ENCODE measurements at regions not wholly inside any gene's neighbourhood (a gene's known extent, or its start where the extent isn't known, plus 50 kb on each side); places are given as distances from the start of the nearest gene placed in this dataset.

GRCh38 chr16:21501869-21502667 lies 97.3 kb upstream of the METTL9 start (continued):
- TF ChIP-seq POLR2B (IDR thresholded peaks at IDR 0.05; ENCODE audit: low read depth, partially characterized antibody) (peak; percentile 58), ZNF717 (CRISPR knock-in tag; IDR thresholded peaks at IDR 0.05) (no peak), CTBP1 (IDR thresholded peaks at IDR 0.05; ENCODE audit: borderline replicate concordance) (peak; percentile 70), POLR2AphosphoS5 (IDR thresholded peaks at IDR 0.05; ENCODE audit: control insufficient read depth, insufficient read depth, low read depth, low read length) (peak; percentile 86), JUND (IDR thresholded peaks at IDR 0.05; ENCODE audit: borderline replicate concordance, low read depth, low read length) (peak; percentile 8; the same call in 1 of the 2 replicates), JUND (tag; IDR thresholded peaks at IDR 0.05; ENCODE audit: borderline replicate concordance, low read depth, low read length) (no peak), KDM2B (CRISPR knock-in tag; IDR thresholded peaks at IDR 0.05) (no peak), PML (IDR thresholded peaks at IDR 0.05; ENCODE audit: low read length) (0 out of 2 replicates have a peak, but pooled peaks have one; percentile 39), POLR2G (IDR thresholded peaks at IDR 0.05; ENCODE audit: low read depth, low read length) (peak; percentile 88), SIX5 (IDR thresholded peaks at IDR 0.05; ENCODE audit: borderline replicate concordance in 1 of 2, insufficient read depth in 1 of 2, low read depth in 1 of 2, low read length in 2 of 2) (no peak), GTF2F1 (IDR thresholded peaks at IDR 0.05; ENCODE audit: low read depth, low read length) (no peak), RNF2 (IDR thresholded peaks at IDR 0.05) (no peak), ELF4 (CRISPR knock-in tag; IDR thresholded peaks at IDR 0.05) (no peak), L3MBTL2 (IDR thresholded peaks at IDR 0.05) (peak; percentile 43; the same call in 1 of the 2 replicates), HNRNPLL (IDR thresholded peaks at IDR 0.05; ENCODE audit: low read depth, low read length, poor library complexity, severe bottlenecking) (peak; percentile 35), FOXA3 (CRISPR knock-in tag; conservative IDR thresholded peaks at IDR 0.05 in 1 of 2, IDR thresholded peaks at IDR 0.05 in 1 of 2) (peak in 1 of 2 experiments; percentile 39; a peak in 1 of 4 replicates), MNT (conservative IDR thresholded peaks at IDR 0.05) (peak; percentile 24 to 79; a peak in 2 of 4 replicates), ZNF263 (CRISPR knock-in tag; IDR thresholded peaks at IDR 0.05; ENCODE audit: borderline replicate concordance) (peak; percentile 73; the same call in 1 of the 2 replicates)
- TF ChIP-seq, protein P1, sequence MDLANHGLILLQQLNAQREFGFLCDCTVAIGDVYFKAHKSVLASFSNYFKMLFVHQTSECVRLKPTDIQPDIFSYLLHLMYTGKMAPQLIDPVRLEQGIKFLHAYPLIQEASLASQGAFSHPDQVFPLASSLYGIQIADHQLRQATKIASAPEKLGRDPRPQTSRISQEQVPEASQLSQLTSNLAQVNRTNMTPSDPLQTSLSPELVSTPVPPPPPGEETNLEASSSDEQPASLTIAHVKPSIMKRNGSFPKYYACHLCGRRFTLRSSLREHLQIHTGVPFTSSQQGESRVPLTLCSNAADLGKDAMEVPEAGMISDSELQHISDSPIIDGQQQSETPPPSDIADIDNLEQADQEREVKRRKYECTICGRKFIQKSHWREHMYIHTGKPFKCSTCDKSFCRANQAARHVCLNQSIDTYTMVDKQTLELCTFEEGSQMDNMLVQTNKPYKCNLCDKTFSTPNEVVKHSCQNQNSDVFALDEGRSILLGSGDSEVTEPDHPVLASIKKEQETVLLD (IDR thresholded peaks at IDR 0.05), result no peak
- TF ChIP-seq, protein P2, sequence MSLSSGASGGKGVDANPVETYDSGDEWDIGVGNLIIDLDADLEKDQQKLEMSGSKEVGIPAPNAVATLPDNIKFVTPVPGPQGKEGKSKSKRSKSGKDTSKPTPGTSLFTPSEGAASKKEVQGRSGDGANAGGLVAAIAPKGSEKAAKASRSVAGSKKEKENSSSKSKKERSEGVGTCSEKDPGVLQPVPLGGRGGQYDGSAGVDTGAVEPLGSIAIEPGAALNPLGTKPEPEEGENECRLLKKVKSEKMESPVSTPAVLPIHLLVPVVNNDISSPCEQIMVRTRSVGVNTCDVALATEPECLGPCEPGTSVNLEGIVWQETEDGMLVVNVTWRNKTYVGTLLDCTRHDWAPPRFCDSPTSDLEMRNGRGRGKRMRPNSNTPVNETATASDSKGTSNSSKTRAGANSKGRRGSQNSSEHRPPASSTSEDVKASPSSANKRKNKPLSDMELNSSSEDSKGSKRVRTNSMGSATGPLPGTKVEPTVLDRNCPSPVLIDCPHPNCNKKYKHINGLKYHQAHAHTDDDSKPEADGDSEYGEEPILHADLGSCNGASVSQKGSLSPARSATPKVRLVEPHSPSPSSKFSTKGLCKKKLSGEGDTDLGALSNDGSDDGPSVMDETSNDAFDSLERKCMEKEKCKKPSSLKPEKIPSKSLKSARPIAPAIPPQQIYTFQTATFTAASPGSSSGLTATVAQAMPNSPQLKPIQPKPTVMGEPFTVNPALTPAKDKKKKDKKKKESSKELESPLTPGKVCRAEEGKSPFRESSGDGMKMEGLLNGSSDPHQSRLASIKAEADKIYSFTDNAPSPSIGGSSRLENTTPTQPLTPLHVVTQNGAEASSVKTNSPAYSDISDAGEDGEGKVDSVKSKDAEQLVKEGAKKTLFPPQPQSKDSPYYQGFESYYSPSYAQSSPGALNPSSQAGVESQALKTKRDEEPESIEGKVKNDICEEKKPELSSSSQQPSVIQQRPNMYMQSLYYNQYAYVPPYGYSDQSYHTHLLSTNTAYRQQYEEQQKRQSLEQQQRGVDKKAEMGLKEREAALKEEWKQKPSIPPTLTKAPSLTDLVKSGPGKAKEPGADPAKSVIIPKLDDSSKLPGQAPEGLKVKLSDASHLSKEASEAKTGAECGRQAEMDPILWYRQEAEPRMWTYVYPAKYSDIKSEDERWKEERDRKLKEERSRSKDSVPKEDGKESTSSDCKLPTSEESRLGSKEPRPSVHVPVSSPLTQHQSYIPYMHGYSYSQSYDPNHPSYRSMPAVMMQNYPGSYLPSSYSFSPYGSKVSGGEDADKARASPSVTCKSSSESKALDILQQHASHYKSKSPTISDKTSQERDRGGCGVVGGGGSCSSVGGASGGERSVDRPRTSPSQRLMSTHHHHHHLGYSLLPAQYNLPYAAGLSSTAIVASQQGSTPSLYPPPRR (CRISPR knock-in tag; IDR thresholded peaks at IDR 0.05; ENCODE audit: borderline replicate concordance), result no peak
